ENCODE measurements at regions not wholly inside any gene's neighbourhood (a gene's known extent, or its start where the extent isn't known, plus 50 kb on each side); places are given as distances from the start of the nearest gene placed in this dataset.

- DNase-seq (ENCODE audit: extremely low read depth in 1 of 4, low spot score in 3 of 4) (no peak), FAIRE-seq (no peak), ATAC-seq (no peak)
- H4K20me1 ChIP-seq (replicated peaks; ENCODE audit: control insufficient read depth, insufficient read depth, low read length), result no peaks in the 10 kb centered on the region
- H3K4me2 ChIP-seq (ENCODE audit: insufficient read depth, low read length), result no peak overlapping the region
- ChIA-PET POLR2A (interaction anchor here (1.1 to 1.8 kb wide), 3 partner anchors 8 to 24 kb away, joined by 4 to 11 read pairs (median 7); no protein-coding TSS in a partner anchor), CTCF (ENCODE audit: low intra/inter-chr PET ratio) (no interaction called here)
- peaks cover 20 to 24% of the 10 kb centered on the region in 2 experiments for H3K4me1 ChIP-seq (replicated peaks in 1 of 2; ENCODE audit: control insufficient read depth in 2 of 2, insufficient read depth in 2 of 2, low read length in 2 of 2)
- BruUV-seq (replicated peaks), result no TSS peak
- H3K9me1 ChIP-seq (ENCODE audit: control insufficient read depth, insufficient read depth, low read length), result peaks cover 4% of the 10 kb centered on the region
- no peaks in the 10 kb centered on the region for H3K27me3 ChIP-seq (ENCODE audit: control insufficient read depth in 2 of 2, insufficient read depth in 2 of 2, low read length in 2 of 2)
- peak overlapping the region in 1 of 2 experiments; percentile 30; a peak in 1 of 4 replicates for H3K9ac ChIP-seq (ENCODE audit: insufficient read depth in 1 of 2, low read depth in 2 of 2, low read length in 2 of 2)
- H3K36me3 ChIP-seq (ENCODE audit: control insufficient read depth, insufficient read depth, low read length), result no peaks in the 10 kb centered on the region
- WGBS (ENCODE audit: insufficient coverage, low coverage, missing lambda C conversion rate), result 70% methylated on average over 16 of the region's 25 CpGs
- intact Hi-C loops (cut with micrococcal nuclease), result no loop called here
- no peak overlapping the region for H3K27ac ChIP-seq (ENCODE audit: extremely low read depth, low read depth, low read length)
- in situ Hi-C loops (cut with MboI), result no loop called here
- H3K4me3 ChIP-seq, result no peak overlapping the region
- no peaks in the 10 kb centered on the region for H3K9me3 ChIP-seq (replicated peaks; ENCODE audit: control insufficient read depth, insufficient read depth, low read depth, low read length)
- no peaks in the 10 kb centered on the region for H3K79me2 ChIP-seq (ENCODE audit: control insufficient read depth, insufficient read depth, low read length)
- H2AFZ ChIP-seq (ENCODE audit: low read depth, low read length), result no peak overlapping the region
- TF ChIP-seq ZBTB26 (CRISPR knock-in tag; IDR thresholded peaks at IDR 0.05) (peak; percentile 77; the same call in 1 of the 2 replicates), CREB3 (tag; conservative IDR thresholded peaks at IDR 0.05; ENCODE audit: low read depth) (no peak), EWSR1 (IDR thresholded peaks at IDR 0.05; ENCODE audit: borderline replicate concordance, low read depth, partially characterized antibody) (no peak), ZEB2 (IDR thresholded peaks at IDR 0.05) (0 out of 2 replicates have a peak, but pooled peaks have one; percentile 22), ZNF639 (CRISPR knock-in tag; conservative IDR thresholded peaks at IDR 0.05 in 1 of 2, IDR thresholded peaks at IDR 0.05 in 1 of 2) (no peak), ZBTB7A (IDR thresholded peaks at IDR 0.05; ENCODE audit: borderline replicate concordance, control insufficient read depth, low read depth, low read length) (peak; percentile 22; the same call in 1 of the 2 replicates), MECOM (CRISPR knock-in tag; IDR thresholded peaks at IDR 0.05) (peak; percentile 36; the same call in 1 of the 2 replicates), ZNF384 (IDR thresholded peaks at IDR 0.05; ENCODE audit: low read depth, low read length) (no peak), GATA2 (CRISPR knock-in tag; IDR thresholded peaks at IDR 0.05) (no peak), HBP1 (CRISPR knock-in tag; IDR thresholded peaks at IDR 0.05) (0 out of 2 replicates have a peak, but pooled peaks have one; percentile 37), HLTF (IDR thresholded peaks at IDR 0.05) (no peak), SMARCA5 (IDR thresholded peaks at IDR 0.05) (peak; percentile 57; the same call in 1 of the 2 replicates), ZKSCAN8 (CRISPR knock-in tag; IDR thresholded peaks at IDR 0.05) (no peak), DEAF1 (CRISPR knock-in tag; IDR thresholded peaks at IDR 0.05) (no peak), CTBP1 (IDR thresholded peaks at IDR 0.05; ENCODE audit: borderline replicate concordance) (peak; percentile 37; the same call in 1 of the 2 replicates)
These were observed 121.3 kb downstream of the VEGFA start for GRCh38 chr6:43891072-43891870.

All from K562 (cell line).